BLaER1 (cell line): ENCODE measurements at regions not wholly inside any gene's neighbourhood (a gene's known extent, or its start where the extent isn't known, plus 50 kb on each side); places are given as distances from the start of the nearest gene placed in this dataset.
"Not testable (repeated sequence)": the region's sequence is repeated elsewhere in the genome, so short reads cannot be mapped to it uniquely, and the experiment has no call there.

Experiments used
- H3K27ac ChIP-seq: shearing (Covaris generic); formaldehyde crosslinking; 2 replicates; pipeline ENCODE4 v1.8.1; 2022
- H3K27me3 ChIP-seq: shearing (Covaris generic); formaldehyde crosslinking; 2 replicates; pipeline ENCODE4 v1.8.1; 2022
- H3K36me3 ChIP-seq: shearing (Covaris generic); formaldehyde crosslinking; 2 replicates; pipeline ENCODE4 v1.8.1; 2022
- H3K4me1 ChIP-seq: shearing (Covaris generic); formaldehyde crosslinking; 2 replicates; pipeline ENCODE4 v1.8.1; 2022
- H3K4me2 ChIP-seq: shearing (Covaris generic); formaldehyde crosslinking; 2 replicates; pipeline ENCODE4 v1.8.1; 2022
- H3K4me3 ChIP-seq: shearing (Covaris generic); formaldehyde crosslinking; 2 replicates; pipeline ENCODE4 v1.8.1; 2022
- H3K9ac ChIP-seq: shearing (Covaris generic); formaldehyde crosslinking; 2 replicates; pipeline ENCODE4 v1.8.1; 2022
- H3K9me3 ChIP-seq: shearing (Covaris generic); formaldehyde crosslinking; 2 replicates; pipeline ENCODE4 v1.8.1; 2022
- H4K20me1 ChIP-seq: shearing (Covaris generic); formaldehyde crosslinking; 2 replicates; pipeline ENCODE4 v1.8.1; 2022
- Cebpa-rat ChIP-seq: shearing (Covaris generic); IDR thresholded peaks from 2 replicates; pipeline ENCODE4 v1.8.1; 2022

GRCh38 chr2:208854717-208855116 is 448.1 kb downstream of the PTH2R start:
- H3K27ac ChIP-seq: no peak overlapping the region
- no peak for TF ChIP-seq Cebpa-rat
- H3K9me3 ChIP-seq: peaks cover 37% of the 10 kb centered on the region
- H3K4me3 ChIP-seq: no peak overlapping the region
- H3K4me2 ChIP-seq: no peak overlapping the region
- no peaks in the 10 kb centered on the region for H3K36me3 ChIP-seq
- H3K9ac ChIP-seq: no peak overlapping the region
- peaks cover 15% of the 10 kb centered on the region for H3K4me1 ChIP-seq
- no peaks in the 10 kb centered on the region for H3K27me3 ChIP-seq
- no peaks in the 10 kb centered on the region for H4K20me1 ChIP-seq

DNA sequence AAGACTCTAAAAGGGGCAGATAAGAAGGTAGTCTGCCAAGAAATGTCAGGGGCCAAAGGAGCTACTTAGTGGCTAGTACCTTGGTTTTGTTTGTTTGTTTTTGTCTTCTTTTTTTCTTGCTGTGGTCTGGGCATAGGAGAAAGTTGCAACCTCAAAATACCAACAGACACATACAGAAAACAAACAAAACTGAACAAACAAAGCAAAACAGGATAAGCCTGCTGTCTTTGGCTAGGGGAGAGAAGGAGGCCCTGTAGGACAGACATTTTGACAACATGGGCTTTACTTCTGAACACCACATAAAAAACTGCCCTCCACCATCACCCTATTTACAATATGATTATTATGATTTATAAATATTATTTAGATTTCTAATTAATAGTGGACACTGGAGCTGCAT is 460.8 kb downstream of the PTH2R start:
- no peak for TF ChIP-seq Cebpa-rat
- no peak overlapping the region for H3K27ac ChIP-seq
- H3K4me2 ChIP-seq: no peak overlapping the region
- H3K4me1 ChIP-seq: no peaks in the 10 kb centered on the region
- H3K9me3 ChIP-seq: no peaks in the 10 kb centered on the region; the same call in 1 of the 2 replicates
- no peaks in the 10 kb centered on the region for H4K20me1 ChIP-seq
- H3K27me3 ChIP-seq: no peaks in the 10 kb centered on the region
- H3K36me3 ChIP-seq: no peaks in the 10 kb centered on the region
- no peak overlapping the region for H3K9ac ChIP-seq
- H3K4me3 ChIP-seq: no peak overlapping the region

- no peaks in the 10 kb centered on the region for H3K36me3 ChIP-seq
- no peak overlapping the region for H3K27ac ChIP-seq
- H3K4me2 ChIP-seq: no peak overlapping the region
- H3K9ac ChIP-seq: no peak overlapping the region
- H3K9me3 ChIP-seq: no peaks in the 10 kb centered on the region
- no peaks in the 10 kb centered on the region for H3K4me1 ChIP-seq
- no peak for TF ChIP-seq Cebpa-rat
- H3K4me3 ChIP-seq: no peak overlapping the region
- H3K27me3 ChIP-seq: no peaks in the 10 kb centered on the region
- H4K20me1 ChIP-seq: no peaks in the 10 kb centered on the region
Measured at GRCh38 chr2:208872591-208872990, 466.0 kb downstream of the PTH2R start.

DNA sequence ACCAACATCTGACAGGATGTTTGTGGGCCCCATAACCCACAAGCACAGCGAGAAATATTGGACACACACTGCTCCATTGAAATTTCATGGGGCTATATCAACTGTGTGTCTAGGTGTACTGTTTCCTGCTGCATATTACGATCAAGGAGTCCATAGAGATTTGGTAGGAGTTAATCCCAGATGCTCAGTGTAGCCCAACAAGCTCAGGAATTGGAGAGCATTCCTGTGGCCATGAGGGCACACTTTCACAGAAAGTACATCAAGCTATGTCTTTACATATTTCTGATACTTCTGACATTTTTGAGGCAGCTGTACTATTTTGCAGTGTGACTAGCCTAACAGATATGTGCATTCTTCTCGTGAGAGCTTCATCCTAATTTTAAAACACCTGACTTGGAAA is 473.1 kb downstream of the PTH2R start:
- no peaks in the 10 kb centered on the region for H3K4me1 ChIP-seq
- no peaks in the 10 kb centered on the region for H4K20me1 ChIP-seq
- no peaks in the 10 kb centered on the region for H3K36me3 ChIP-seq
- no peak overlapping the region for H3K4me2 ChIP-seq
- no peak overlapping the region for H3K27ac ChIP-seq
- H3K4me3 ChIP-seq: no peak overlapping the region
- no peaks in the 10 kb centered on the region for H3K27me3 ChIP-seq
- no peak for TF ChIP-seq Cebpa-rat
- no peaks in the 10 kb centered on the region for H3K9me3 ChIP-seq
- no peak overlapping the region for H3K9ac ChIP-seq

DNA sequence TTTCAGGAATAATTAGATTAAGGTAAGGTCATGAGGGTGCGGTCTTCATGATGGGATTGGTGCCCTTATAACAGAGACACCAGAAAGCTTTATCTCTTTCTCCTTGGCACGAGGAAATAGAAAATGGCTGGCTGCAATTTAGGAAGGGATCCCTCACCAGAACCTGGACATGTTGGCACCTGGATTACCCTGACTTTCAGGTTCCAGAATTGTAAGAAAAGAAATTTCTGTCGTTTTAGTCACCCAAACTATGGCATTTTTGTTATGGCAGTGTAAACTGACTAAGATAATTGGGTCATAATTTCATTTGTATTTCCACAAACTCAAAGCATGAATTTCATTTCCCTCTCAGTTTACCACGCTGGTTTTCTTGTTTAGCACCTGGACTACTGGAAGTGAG is 473.6 kb downstream of the PTH2R start:
- no peaks in the 10 kb centered on the region for H3K9me3 ChIP-seq
- TF ChIP-seq Cebpa-rat: no peak
- H3K36me3 ChIP-seq: no peaks in the 10 kb centered on the region
- no peak overlapping the region for H3K27ac ChIP-seq
- no peak overlapping the region for H3K9ac ChIP-seq
- no peaks in the 10 kb centered on the region for H3K27me3 ChIP-seq
- no peaks in the 10 kb centered on the region for H4K20me1 ChIP-seq
- no peak overlapping the region for H3K4me2 ChIP-seq
- no peaks in the 10 kb centered on the region for H3K4me1 ChIP-seq
- no peak overlapping the region for H3K4me3 ChIP-seq

DNA sequence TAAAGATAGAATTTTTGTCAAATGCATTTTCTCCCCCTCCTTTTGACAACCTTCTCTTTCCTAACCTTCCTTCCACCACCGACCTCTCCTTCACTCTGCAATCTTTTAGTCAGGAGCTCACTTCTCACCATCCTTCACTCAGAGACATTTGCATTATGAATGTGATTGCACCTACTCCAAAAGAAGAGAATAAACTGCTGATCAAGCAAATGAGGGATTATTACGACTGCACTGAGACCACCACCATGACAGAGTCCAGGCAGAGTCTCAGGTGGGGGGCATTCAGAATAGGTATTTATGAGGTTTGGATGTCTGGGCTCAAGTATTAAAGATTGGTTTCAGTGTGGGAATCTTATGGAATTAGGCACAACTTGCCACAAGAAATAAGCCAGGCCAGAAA is 483.9 kb downstream of the PTH2R start:
- H4K20me1 ChIP-seq: no peaks in the 10 kb centered on the region
- no peaks in the 10 kb centered on the region for H3K27me3 ChIP-seq
- H3K4me3 ChIP-seq: no peak overlapping the region
- H3K9ac ChIP-seq: no peak overlapping the region
- no peaks in the 10 kb centered on the region for H3K9me3 ChIP-seq
- TF ChIP-seq Cebpa-rat: no peak
- no peak overlapping the region for H3K27ac ChIP-seq
- no peaks in the 10 kb centered on the region for H3K4me1 ChIP-seq
- H3K36me3 ChIP-seq: no peaks in the 10 kb centered on the region
- H3K4me2 ChIP-seq: no peak overlapping the region

DNA sequence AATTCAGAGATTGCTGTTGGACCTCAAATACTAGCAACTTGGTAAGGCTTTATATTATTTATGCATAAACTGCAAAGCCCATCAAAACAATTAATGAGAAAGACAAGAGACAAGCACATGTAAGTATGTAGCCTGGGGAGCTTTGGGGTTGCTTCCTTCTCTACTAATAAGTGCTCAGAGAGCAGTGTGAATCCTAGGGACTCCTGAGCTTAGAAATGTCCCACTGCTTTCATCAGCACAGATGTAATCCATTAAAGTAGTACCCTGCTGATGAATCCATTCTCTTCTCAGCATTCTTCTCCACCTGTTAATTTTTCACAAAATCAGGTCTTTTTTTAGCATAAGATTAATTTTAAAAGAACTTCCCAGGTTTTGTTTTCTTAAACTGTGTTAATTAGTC is 485.6 kb downstream of the PTH2R start:
- H3K27ac ChIP-seq: no peak overlapping the region
- H3K9ac ChIP-seq: no peak overlapping the region
- no peaks in the 10 kb centered on the region for H3K9me3 ChIP-seq
- no peaks in the 10 kb centered on the region for H4K20me1 ChIP-seq
- no peaks in the 10 kb centered on the region for H3K4me1 ChIP-seq
- TF ChIP-seq Cebpa-rat: no peak
- no peak overlapping the region for H3K4me2 ChIP-seq
- no peaks in the 10 kb centered on the region for H3K27me3 ChIP-seq
- H3K4me3 ChIP-seq: no peak overlapping the region
- no peaks in the 10 kb centered on the region for H3K36me3 ChIP-seq

DNA sequence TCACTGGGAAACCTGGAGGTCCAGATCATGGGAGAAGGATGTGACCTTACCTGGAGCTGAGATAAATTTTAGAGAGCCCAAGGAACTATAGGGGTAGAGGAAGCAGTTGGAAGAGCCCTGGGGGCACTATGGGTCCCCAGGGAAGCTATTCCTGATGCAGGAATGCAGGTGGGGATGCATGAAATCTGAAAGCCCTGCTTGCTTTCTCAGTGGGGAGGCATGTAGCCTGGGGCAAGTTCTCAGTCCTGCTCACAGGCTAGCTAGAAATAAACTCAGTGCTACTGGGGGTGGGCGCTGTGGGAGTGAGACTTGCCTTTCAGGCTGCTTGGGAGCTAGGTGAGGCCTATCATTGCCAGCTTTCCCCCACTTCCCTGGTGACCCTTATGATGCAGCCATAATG is 499.7 kb downstream of the PTH2R start:
- H3K9me3 ChIP-seq: no peaks in the 10 kb centered on the region
- no peaks in the 10 kb centered on the region for H4K20me1 ChIP-seq
- no peaks in the 10 kb centered on the region for H3K27me3 ChIP-seq
- TF ChIP-seq Cebpa-rat: no peak
- H3K4me3 ChIP-seq: no peak overlapping the region
- H3K4me1 ChIP-seq: no peaks in the 10 kb centered on the region
- H3K9ac ChIP-seq: no peak overlapping the region
- no peak overlapping the region for H3K4me2 ChIP-seq
- H3K36me3 ChIP-seq: no peaks in the 10 kb centered on the region
- H3K27ac ChIP-seq: no peak overlapping the region

GRCh38 chr2:208915401-208915800 is 508.4 kb upstream of the MAP2 start:
- Histone ChIP-seq H4K20me1 (no peaks in the 10 kb centered on the region), H3K4me2 (no peak overlapping the region)
- TF ChIP-seq Cebpa-rat: no peak

DNA sequence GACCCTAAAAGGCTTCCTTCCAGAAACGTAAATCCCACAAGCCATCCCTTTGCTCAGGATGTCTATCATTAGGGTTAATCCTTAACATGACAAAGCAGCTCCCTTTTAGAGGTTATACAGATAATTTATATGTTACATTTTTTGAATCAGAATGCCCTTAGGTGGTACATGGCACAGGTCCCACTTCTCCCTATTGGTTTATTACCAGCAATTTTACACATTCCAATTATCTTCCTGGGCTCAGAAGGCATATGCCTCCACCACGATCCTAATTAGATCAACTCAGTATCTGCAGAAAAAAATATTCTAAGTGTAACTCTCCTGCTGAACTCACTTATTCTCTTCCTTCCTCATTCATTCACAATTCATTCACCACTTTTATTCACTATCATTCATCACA is 507.0 kb upstream of the MAP2 start:
- Histone ChIP-seq H3K4me3 (no peak overlapping the region), H4K20me1 (no peaks in the 10 kb centered on the region), H3K9me3 (no peaks in the 10 kb centered on the region), H3K27me3 (no peaks in the 10 kb centered on the region), H3K4me2 (no peak overlapping the region), H3K36me3 (no peaks in the 10 kb centered on the region), H3K9ac (no peak overlapping the region), H3K4me1 (no peaks in the 10 kb centered on the region), H3K27ac (no peak overlapping the region)
- TF ChIP-seq Cebpa-rat: no peak

More at GRCh38 chr2:208915401-208915800, 508.4 kb upstream of the MAP2 start:
- H3K9ac ChIP-seq: no peak overlapping the region
- no peaks in the 10 kb centered on the region for H3K4me1 ChIP-seq
- H3K36me3 ChIP-seq: no peaks in the 10 kb centered on the region
- H3K27ac ChIP-seq: no peak overlapping the region
- no peaks in the 10 kb centered on the region for H3K9me3 ChIP-seq
- H3K4me3 ChIP-seq: no peak overlapping the region
- no peaks in the 10 kb centered on the region for H3K27me3 ChIP-seq

DNA sequence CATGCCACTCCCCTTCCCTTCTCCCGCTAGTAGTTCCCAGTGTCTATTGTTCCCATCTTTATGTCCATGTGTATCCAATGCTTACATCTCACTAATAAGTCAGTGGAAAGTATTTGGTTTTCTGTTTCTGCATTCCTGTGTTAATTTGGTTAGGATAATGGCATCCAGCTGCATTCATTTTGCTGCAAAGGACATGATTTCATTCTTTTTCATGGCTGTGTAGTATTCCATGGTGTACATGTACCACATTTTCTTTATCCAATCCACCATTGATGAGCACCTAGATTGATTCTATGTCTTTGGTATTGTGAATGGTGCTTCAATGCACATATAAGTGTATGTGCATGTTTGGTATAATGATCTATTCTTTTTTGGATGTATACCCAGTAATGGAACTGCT is 502.5 kb upstream of the MAP2 start:
- not testable (repeated sequence) for H3K36me3 ChIP-seq, H3K27ac ChIP-seq, H3K9ac ChIP-seq, H3K4me1 ChIP-seq, H3K4me3 ChIP-seq, H3K27me3 ChIP-seq, H3K9me3 ChIP-seq, H3K4me2 ChIP-seq, H4K20me1 ChIP-seq
